Trophoblast cell (in vitro differentiated cells and primary cell): ENCODE measurements at regions not wholly inside any gene's neighbourhood (a gene's known extent, or its start where the extent isn't known, plus 50 kb on each side); places are given as distances from the start of the nearest gene placed in this dataset.

Experiments
- DNase-seq, 2 donors: peaks; one replicate each; pipeline ENCODE4 v3.0.0-alpha.2; 2016
- H2AFZ ChIP-seq: 2 replicates; pipeline ENCODE4 v1.6.1; 2013; ENCODE audit warnings: low read length, moderate library complexity, mild to moderate bottlenecking; ENCODE audit not compliant: insufficient read depth, poor library complexity
- H2AK5ac ChIP-seq: 2 replicates; pipeline ENCODE4 v1.6.1; 2013; ENCODE audit warnings: mild to moderate bottlenecking, low read length
- H2BK120ac ChIP-seq: 2 replicates; pipeline ENCODE4 v1.6.1; 2013; ENCODE audit warnings: low read length, mild to moderate bottlenecking, moderate library complexity; ENCODE audit not compliant: insufficient read depth, poor library complexity
- H2BK12ac ChIP-seq: 2 replicates; pipeline ENCODE4 v1.6.1; 2013; ENCODE audit warnings: mild to moderate bottlenecking, low read length, moderate library complexity
- H2BK5ac ChIP-seq: 2 replicates; pipeline ENCODE4 v1.6.1; 2013; ENCODE audit warnings: low read length, low read depth, moderate library complexity, mild to moderate bottlenecking; ENCODE audit not compliant: poor library complexity
- H3K14ac ChIP-seq: 2 replicates; pipeline ENCODE4 v1.6.1; 2013; ENCODE audit warnings: mild to moderate bottlenecking, low read length
- H3K18ac ChIP-seq: 2 replicates; pipeline ENCODE4 v1.6.1; 2013; ENCODE audit warnings: mild to moderate bottlenecking, low read length
- H3K23ac ChIP-seq: 2 replicates; pipeline ENCODE4 v1.6.1; 2013; ENCODE audit warnings: low read length
- H3K27ac ChIP-seq: 2 replicates; pipeline ENCODE4 v1.5.1; 2013; ENCODE audit warnings: low read depth, mild to moderate bottlenecking, inconsistent platforms, low read length, moderate library complexity
- H3K27me3 ChIP-seq: 2 replicates; pipeline ENCODE4 v1.6.1; 2013; ENCODE audit warnings: inconsistent platforms, mild to moderate bottlenecking, low read length, moderate library complexity; ENCODE audit not compliant: insufficient read depth
- H3K36me3 ChIP-seq, 2 experiments: 1 replicate in 1 of 2; 2 replicates in 1 of 2; pipeline ENCODE4 v1.6.1; 2013; ENCODE audit warnings: low read length in 2 of 2, mild to moderate bottlenecking in 2 of 2, moderate library complexity in 1 of 2; ENCODE audit not compliant: insufficient read depth in 2 of 2, control insufficient read depth in 1 of 2
- H3K4ac ChIP-seq: 2 replicates; pipeline ENCODE4 v1.6.1; 2013; ENCODE audit warnings: low read depth, mild to moderate bottlenecking, low read length, moderate library complexity
- H3K4me1 ChIP-seq, 2 experiments: 1 replicate in 1 of 2; 2 replicates in 1 of 2; pipeline ENCODE4 v1.6.1; 2013; ENCODE audit warnings: low read length in 2 of 2, mild to moderate bottlenecking in 2 of 2, moderate library complexity in 1 of 2; ENCODE audit not compliant: insufficient read depth in 2 of 2, control insufficient read depth in 1 of 2
- H3K4me2 ChIP-seq: 2 replicates; pipeline ENCODE4 v1.6.1; 2013; ENCODE audit warnings: inconsistent platforms, mild to moderate bottlenecking, low read length, moderate library complexity
- H3K4me3 ChIP-seq: 2 replicates; pipeline ENCODE4 v1.5.1; 2013; ENCODE audit warnings: mild to moderate bottlenecking, low read depth, low read length, inconsistent platforms
- H3K79me1 ChIP-seq: one replicate; pipeline ENCODE4 v1.6.1; 2013; ENCODE audit warnings: low read length
- H3K79me2 ChIP-seq: 2 replicates; pipeline ENCODE4 v1.6.1; 2013; ENCODE audit warnings: low read length, mild to moderate bottlenecking; ENCODE audit not compliant: control insufficient read depth, insufficient read depth, poor library complexity
- H3K9ac ChIP-seq: 2 replicates; pipeline ENCODE4 v1.6.1; 2013; ENCODE audit warnings: mild to moderate bottlenecking, low read length
- H3K9me3 ChIP-seq: 2 replicates; pipeline ENCODE4 v1.6.1; 2013; ENCODE audit warnings: low read depth, mild to moderate bottlenecking, control low read depth, inconsistent platforms, low read length; ENCODE audit not compliant: insufficient read depth
- H4K12ac ChIP-seq: 2 replicates; pipeline ENCODE4 v1.6.1; 2013; ENCODE audit warnings: low read depth, mild to moderate bottlenecking, low read length, moderate library complexity
- H4K8ac ChIP-seq: 2 replicates; pipeline ENCODE4 v1.6.1; 2013; ENCODE audit warnings: low read depth, mild to moderate bottlenecking, low read length, moderate library complexity
- H4K91ac ChIP-seq: one replicate; pipeline ENCODE4 v1.6.1; 2013; ENCODE audit warnings: low read depth, mild to moderate bottlenecking, low read length, moderate library complexity
- WGBS: extraction: QIAGEN DNeasy Blood & Tissue Kit; methylation state at CpG from one replicate; pipeline ENCODE4 v1.1.7; 2013; ENCODE audit warnings: missing lambda C conversion rate; ENCODE audit not compliant: insufficient read length, insufficient coverage; ENCODE audit errors: extremely low coverage; 5-methylcytosine and 5-hydroxymethylcytosine counted together

DNA sequence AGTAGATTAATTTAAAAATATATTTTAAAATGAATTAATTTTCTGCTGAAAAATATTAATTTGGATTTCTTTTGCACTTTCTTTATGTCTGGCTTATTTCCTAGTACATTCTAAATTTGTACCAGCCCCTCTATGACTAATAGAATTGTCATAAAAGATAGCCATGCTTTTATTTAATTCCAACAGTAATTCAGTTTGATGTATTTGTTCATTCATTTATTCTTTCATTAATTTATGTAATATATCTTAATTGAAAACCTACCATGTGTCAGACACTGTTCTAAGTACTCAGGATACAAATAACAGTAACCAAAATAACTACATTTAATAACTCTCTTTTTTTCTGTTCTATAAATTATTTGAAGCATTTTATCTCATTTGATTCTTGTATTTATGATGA, 264.0 kb upstream of the CCDC179 start:
- no peak for DNase-seq

GRCh38 chr11:23124996-23125395, 264.7 kb upstream of the CCDC179 start:
- Histone ChIP-seq H3K23ac (no peak overlapping the region), H3K18ac (no peak overlapping the region), H3K4me1 (no peaks in the 10 kb centered on the region), H3K27ac (no peak overlapping the region), H2BK12ac (no peak overlapping the region), H2AK5ac (no peak overlapping the region), H3K14ac (no peak overlapping the region), H3K79me1 (no peaks in the 10 kb centered on the region), H2AFZ (no peak overlapping the region), H2BK5ac (no peak overlapping the region), H3K4ac (no peak overlapping the region), H3K4me2 (no peak overlapping the region), H4K8ac (no peak overlapping the region), H3K9me3 (no peaks in the 10 kb centered on the region), H3K36me3 (no peaks in the 10 kb centered on the region), H4K91ac (no peak overlapping the region), H2BK120ac (no peak overlapping the region), H3K9ac (no peak overlapping the region), H4K12ac (no peak overlapping the region), H3K4me3 (no peak overlapping the region), H3K79me2 (no peaks in the 10 kb centered on the region), H3K27me3 (no peaks in the 10 kb centered on the region)
- no CpG with 5 or more reads among the region's 1 CpG for WGBS
- DNase-seq = no peak

More for the DNA sequence above, 264.0 kb upstream of the CCDC179 start:
- Histone ChIP-seq H3K27me3 (no peaks in the 10 kb centered on the region), H3K4me2 (no peak overlapping the region), H3K79me1 (no peaks in the 10 kb centered on the region), H2AFZ (no peak overlapping the region), H3K4ac (no peak overlapping the region), H3K18ac (no peak overlapping the region), H3K14ac (no peak overlapping the region), H3K9me3 (no peaks in the 10 kb centered on the region), H4K12ac (no peak overlapping the region), H3K9ac (no peak overlapping the region), H4K91ac (no peak overlapping the region), H4K8ac (no peak overlapping the region), H2BK120ac (no peak overlapping the region), H2AK5ac (no peak overlapping the region), H2BK5ac (no peak overlapping the region), H3K23ac (no peak overlapping the region), H2BK12ac (no peak overlapping the region), H3K27ac (no peak overlapping the region), H3K4me1 (no peaks in the 10 kb centered on the region), H3K79me2 (no peaks in the 10 kb centered on the region), H3K4me3 (no peak overlapping the region), H3K36me3 (no peaks in the 10 kb centered on the region)

- H2BK5ac ChIP-seq = no peak overlapping the region
- H2AK5ac ChIP-seq = no peak overlapping the region
- H3K23ac ChIP-seq = no peak overlapping the region
- H3K4me1 ChIP-seq = no peaks in the 10 kb centered on the region
- no peaks in the 10 kb centered on the region for H3K9me3 ChIP-seq
- no peaks in the 10 kb centered on the region for H3K27me3 ChIP-seq
- H3K14ac ChIP-seq = no peak overlapping the region
- H3K4me2 ChIP-seq = no peak overlapping the region
- H3K79me2 ChIP-seq = no peaks in the 10 kb centered on the region
- no peaks in the 10 kb centered on the region for H3K36me3 ChIP-seq
- no peak overlapping the region for H3K18ac ChIP-seq
- no peak overlapping the region for H4K12ac ChIP-seq
- no CpG with 5 or more reads among the region's 2 CpGs for WGBS
- no peak for DNase-seq
- H3K27ac ChIP-seq = no peak overlapping the region
- H2AFZ ChIP-seq = no peak overlapping the region
- H4K91ac ChIP-seq = no peak overlapping the region
- H3K9ac ChIP-seq = no peak overlapping the region
- no peak overlapping the region for H3K4ac ChIP-seq
- no peak overlapping the region for H4K8ac ChIP-seq
- H2BK120ac ChIP-seq = no peak overlapping the region
- H3K79me1 ChIP-seq = no peaks in the 10 kb centered on the region
- H2BK12ac ChIP-seq = no peak overlapping the region
- no peak overlapping the region for H3K4me3 ChIP-seq
Measured at GRCh38 chr11:23127706-23128105, 267.4 kb upstream of the CCDC179 start.

GRCh38 chr11:23134627-23135026, 274.4 kb upstream of the CCDC179 start:
- no peak overlapping the region for H2AK5ac ChIP-seq
- H3K79me1 ChIP-seq = no peaks in the 10 kb centered on the region
- no CpG with 5 or more reads among the region's 3 CpGs for WGBS
- no peak overlapping the region for H3K27ac ChIP-seq
- no peak overlapping the region for H4K8ac ChIP-seq
- no peak overlapping the region for H3K9ac ChIP-seq
- H4K91ac ChIP-seq = no peak overlapping the region
- H3K14ac ChIP-seq = no peak overlapping the region
- H3K4me2 ChIP-seq = no peak overlapping the region
- H3K4ac ChIP-seq = no peak overlapping the region
- H3K4me3 ChIP-seq = peak overlapping the region; percentile 63
- no peaks in the 10 kb centered on the region for H3K79me2 ChIP-seq
- no peak overlapping the region for H2BK12ac ChIP-seq
- H2BK5ac ChIP-seq = no peak overlapping the region
- no peak overlapping the region for H3K18ac ChIP-seq
- H3K23ac ChIP-seq = no peak overlapping the region
- no peaks in the 10 kb centered on the region for H3K4me1 ChIP-seq
- no peak for DNase-seq
- no peaks in the 10 kb centered on the region for H3K27me3 ChIP-seq
- no peaks in the 10 kb centered on the region for H3K36me3 ChIP-seq
- peaks cover 4% of the 10 kb centered on the region for H3K9me3 ChIP-seq
- no peak overlapping the region for H2AFZ ChIP-seq
- no peak overlapping the region for H2BK120ac ChIP-seq
- H4K12ac ChIP-seq = peak overlapping the region; percentile 40
